Neural progenitor cell (in vitro differentiated cells): ENCODE measurements at regions not wholly inside any gene's neighbourhood (a gene's known extent, or its start where the extent isn't known, plus 50 kb on each side); places are given as distances from the start of the nearest gene placed in this dataset.
A peak's percentile ranks its signal among the peaks of the same experiment; 100 is the strongest.

ENCODE experiments used
- DNase-seq: peaks from one replicate; pipeline ENCODE4 v3.0.0-alpha.2; 2016; ENCODE audit warnings: low spot score
- H2AFZ ChIP-seq: fragments of 200-600 bp; sonication (generic); replicated peaks from 2 replicates; pipeline ENCODE4 v1.6.1; 2016; ENCODE audit warnings: antibody characterized with exemption
- H3F3A ChIP-seq: fragments of 200-600 bp; sonication (generic); 2 replicates; pipeline ENCODE4 v1.6.1; 2016; ENCODE audit warnings: antibody characterized with exemption, low read depth
- H3K27ac ChIP-seq: fragments of 200-600 bp; sonication (generic); 2 replicates; pipeline ENCODE4 v1.5.1; 2016; ENCODE audit warnings: mild to moderate bottlenecking
- H3K27me3 ChIP-seq: fragments of 200-600 bp; sonication (generic); 2 replicates; pipeline ENCODE4 v1.6.1; 2016; ENCODE audit warnings: mild to moderate bottlenecking, moderate library complexity
- H3K36me3 ChIP-seq: fragments of 200-600 bp; sonication (generic); 2 replicates; pipeline ENCODE4 v1.5.1; 2016
- H3K4me1 ChIP-seq: fragments of 200-600 bp; sonication (generic); 2 replicates; pipeline ENCODE4 v1.6.1; 2016; ENCODE audit warnings: mixed run types
- H3K4me2 ChIP-seq: fragments of 200-600 bp; sonication (generic); 2 replicates; pipeline ENCODE4 v1.6.1; 2016
- H3K4me3 ChIP-seq: fragments of 200-600 bp; sonication (generic); 2 replicates; pipeline ENCODE4 v1.5.1; 2016
- H3K79me2 ChIP-seq: fragments of 200-600 bp; sonication (generic); 2 replicates; pipeline ENCODE4 v1.6.1; 2016; ENCODE audit warnings: low read depth
- H3K9ac ChIP-seq: fragments of 200-600 bp; sonication (generic); 2 replicates; pipeline ENCODE4 v1.6.1; 2016
- H3K9me3 ChIP-seq: fragments of 200-600 bp; sonication (generic); 2 replicates; pipeline ENCODE4 v1.5.1; 2016; ENCODE audit warnings: low read depth
- H4K20me1 ChIP-seq: fragments of 200-600 bp; sonication (generic); 2 replicates; pipeline ENCODE4 v1.6.1; 2016; ENCODE audit warnings: low read depth
- H3K27ac Mint-ChIP-seq: 3 replicates; pipeline ENCODE4 v1.8.0; 2021; ENCODE audit warnings: mixed read lengths
- H3K27me3 Mint-ChIP-seq: 2 replicates; pipeline ENCODE4 v1.8.0; 2022; ENCODE audit warnings: low read depth, mild to moderate bottlenecking, inconsistent platforms, moderate library complexity, mixed read lengths; ENCODE audit not compliant: insufficient read depth
- H3K36me3 Mint-ChIP-seq: 3 replicates; pipeline ENCODE4 v1.8.0; 2021; ENCODE audit warnings: mixed read lengths
- H3K4me1 Mint-ChIP-seq: 3 replicates; pipeline ENCODE4 v1.8.0; 2021; ENCODE audit warnings: mixed read lengths
- H3K4me3 Mint-ChIP-seq: 3 replicates; pipeline ENCODE4 v1.8.0; 2021; ENCODE audit warnings: mild to moderate bottlenecking, moderate library complexity, mixed read lengths
- H3K9me3 Mint-ChIP-seq: 3 replicates; pipeline ENCODE4 v1.8.0; 2020; ENCODE audit warnings: mixed read lengths
- EZH2 ChIP-seq: fragments of 200-600 bp; sonication (generic); IDR thresholded peaks from 2 replicates; pipeline ENCODE4 v1.6.1; 2017; ENCODE audit warnings: antibody characterized with exemption, mild to moderate bottlenecking, moderate library complexity
- EZH2phosphoT487 ChIP-seq: fragments of 200-600 bp; sonication (generic); IDR thresholded peaks from 2 replicates; pipeline ENCODE4 v1.6.1; 2017; ENCODE audit warnings: antibody characterized with exemption
- TF ChIP-seq, protein P1 (sequence below): fragments of 200-600 bp; sonication (generic); IDR thresholded peaks from 2 replicates; pipeline ENCODE4 v1.5.1; 2017; ENCODE audit warnings: antibody characterized with exemption, mild to moderate bottlenecking

DNA sequence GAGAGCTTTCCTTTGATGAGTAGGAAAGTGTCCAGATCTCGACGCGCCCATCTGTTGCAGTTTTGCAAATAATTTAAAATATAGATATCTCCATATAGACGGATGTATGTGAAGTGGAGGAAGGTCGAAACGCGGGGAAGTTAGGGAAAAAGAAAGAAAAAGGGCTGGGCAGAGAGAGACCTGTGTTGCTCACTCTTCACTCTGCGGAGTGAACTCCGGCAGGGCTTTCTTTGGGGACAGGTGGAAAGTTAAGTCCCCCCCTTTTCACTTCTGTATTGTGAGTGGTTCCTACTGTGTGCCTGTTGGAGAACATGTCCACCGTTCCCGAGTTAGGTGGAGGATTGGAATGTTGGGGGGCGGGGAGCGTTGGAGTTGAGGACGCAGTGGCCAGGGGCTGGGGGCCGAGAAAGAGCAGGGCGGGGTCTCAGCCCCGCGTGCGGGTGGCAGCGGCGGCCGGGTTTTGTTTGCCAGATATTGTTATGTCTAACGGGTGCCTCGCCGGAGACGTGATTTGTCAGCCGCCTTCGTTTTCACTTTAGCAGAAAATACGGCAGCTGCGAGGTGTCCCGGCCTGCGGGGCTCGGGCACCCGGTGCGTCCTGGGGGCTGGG lies 145.1 kb upstream of the ZNF536 start:
- peaks cover 40% of the 10 kb centered on the region for H3K4me1 ChIP-seq
- H3K36me3 Mint-ChIP-seq, result no peaks in the 10 kb centered on the region
- H3K4me2 ChIP-seq, result peak overlapping the region; percentile 99
- peak overlapping the region; percentile 97 for H2AFZ ChIP-seq
- no peak overlapping the region for H3K9ac ChIP-seq
- TF ChIP-seq, protein P1, sequence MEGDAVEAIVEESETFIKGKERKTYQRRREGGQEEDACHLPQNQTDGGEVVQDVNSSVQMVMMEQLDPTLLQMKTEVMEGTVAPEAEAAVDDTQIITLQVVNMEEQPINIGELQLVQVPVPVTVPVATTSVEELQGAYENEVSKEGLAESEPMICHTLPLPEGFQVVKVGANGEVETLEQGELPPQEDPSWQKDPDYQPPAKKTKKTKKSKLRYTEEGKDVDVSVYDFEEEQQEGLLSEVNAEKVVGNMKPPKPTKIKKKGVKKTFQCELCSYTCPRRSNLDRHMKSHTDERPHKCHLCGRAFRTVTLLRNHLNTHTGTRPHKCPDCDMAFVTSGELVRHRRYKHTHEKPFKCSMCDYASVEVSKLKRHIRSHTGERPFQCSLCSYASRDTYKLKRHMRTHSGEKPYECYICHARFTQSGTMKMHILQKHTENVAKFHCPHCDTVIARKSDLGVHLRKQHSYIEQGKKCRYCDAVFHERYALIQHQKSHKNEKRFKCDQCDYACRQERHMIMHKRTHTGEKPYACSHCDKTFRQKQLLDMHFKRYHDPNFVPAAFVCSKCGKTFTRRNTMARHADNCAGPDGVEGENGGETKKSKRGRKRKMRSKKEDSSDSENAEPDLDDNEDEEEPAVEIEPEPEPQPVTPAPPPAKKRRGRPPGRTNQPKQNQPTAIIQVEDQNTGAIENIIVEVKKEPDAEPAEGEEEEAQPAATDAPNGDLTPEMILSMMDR, result no peak
- peak; percentile 19 for TF ChIP-seq EZH2
- TF ChIP-seq EZH2phosphoT487, result no peak
- no peak overlapping the region for H3K27ac ChIP-seq
- H3K79me2 ChIP-seq, result no peaks in the 10 kb centered on the region
- H3K4me1 Mint-ChIP-seq, result peaks cover 51% of the 10 kb centered on the region
- DNase-seq, result peak; percentile 67
- peak overlapping the region; percentile 95 for H3K4me3 Mint-ChIP-seq
- H3K9me3 ChIP-seq, result no peaks in the 10 kb centered on the region
- no peaks in the 10 kb centered on the region for H3K36me3 ChIP-seq
- peaks cover 23% of the 10 kb centered on the region for H4K20me1 ChIP-seq
- H3K27ac Mint-ChIP-seq, result peak overlapping the region; percentile 75
- peaks cover 32% of the 10 kb centered on the region for H3K27me3 Mint-ChIP-seq
- peaks cover 52% of the 10 kb centered on the region for H3F3A ChIP-seq
- peaks cover 100% of the 10 kb centered on the region for H3K27me3 ChIP-seq
- H3K4me3 ChIP-seq, result peak overlapping the region; percentile 71
- peaks cover 2% of the 10 kb centered on the region for H3K9me3 Mint-ChIP-seq

DNA sequence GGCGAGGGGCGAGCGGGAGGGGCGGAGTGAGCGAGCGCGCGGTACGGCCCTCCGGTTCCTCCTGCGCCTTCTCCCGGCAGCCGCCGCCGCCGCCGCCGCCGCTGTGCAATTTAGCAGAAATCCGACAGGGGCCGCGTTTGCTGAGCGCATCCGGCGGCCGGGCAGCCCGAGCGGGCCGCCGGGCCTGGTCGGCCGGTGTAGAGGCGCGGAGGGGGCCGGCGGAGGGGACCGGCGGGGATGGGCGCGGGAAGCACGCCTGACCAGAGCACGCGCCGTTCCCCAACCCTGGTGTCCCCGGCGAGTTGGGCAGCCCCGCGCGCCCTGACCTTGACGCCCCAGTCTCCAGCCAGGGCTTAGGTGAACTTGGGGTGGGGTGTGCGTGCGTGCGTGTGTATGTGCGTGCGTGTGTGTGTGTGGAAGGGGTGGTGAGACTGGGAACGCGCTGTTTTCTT lies 144.5 kb upstream of the ZNF536 start:
- Histone ChIP-seq H3K4me3 (peak overlapping the region; percentile 71), H2AFZ (peak overlapping the region; percentile 97), H3K4me2 (peak overlapping the region; percentile 99), H3K4me1 (peaks cover 40% of the 10 kb centered on the region), H3K79me2 (no peaks in the 10 kb centered on the region), H3K9me3 (no peaks in the 10 kb centered on the region), H4K20me1 (peaks cover 23% of the 10 kb centered on the region), H3K27me3 (peaks cover 100% of the 10 kb centered on the region), H3K9ac (no peak overlapping the region), H3K27ac (no peak overlapping the region), H3F3A (peaks cover 52% of the 10 kb centered on the region), H3K36me3 (no peaks in the 10 kb centered on the region)
- peaks cover 33% of the 10 kb centered on the region for H3K27me3 Mint-ChIP-seq
- H3K4me1 Mint-ChIP-seq, result peaks cover 56% of the 10 kb centered on the region
- H3K27ac Mint-ChIP-seq, result no peak overlapping the region
- DNase-seq, result peak; percentile 94
- TF ChIP-seq, protein P1, result peak; percentile 64
- TF ChIP-seq EZH2 (no peak), EZH2phosphoT487 (peak; percentile 2)
- H3K4me3 Mint-ChIP-seq, result peak overlapping the region; percentile 95
- H3K36me3 Mint-ChIP-seq, result no peaks in the 10 kb centered on the region
- H3K9me3 Mint-ChIP-seq, result peaks cover 2% of the 10 kb centered on the region

DNA sequence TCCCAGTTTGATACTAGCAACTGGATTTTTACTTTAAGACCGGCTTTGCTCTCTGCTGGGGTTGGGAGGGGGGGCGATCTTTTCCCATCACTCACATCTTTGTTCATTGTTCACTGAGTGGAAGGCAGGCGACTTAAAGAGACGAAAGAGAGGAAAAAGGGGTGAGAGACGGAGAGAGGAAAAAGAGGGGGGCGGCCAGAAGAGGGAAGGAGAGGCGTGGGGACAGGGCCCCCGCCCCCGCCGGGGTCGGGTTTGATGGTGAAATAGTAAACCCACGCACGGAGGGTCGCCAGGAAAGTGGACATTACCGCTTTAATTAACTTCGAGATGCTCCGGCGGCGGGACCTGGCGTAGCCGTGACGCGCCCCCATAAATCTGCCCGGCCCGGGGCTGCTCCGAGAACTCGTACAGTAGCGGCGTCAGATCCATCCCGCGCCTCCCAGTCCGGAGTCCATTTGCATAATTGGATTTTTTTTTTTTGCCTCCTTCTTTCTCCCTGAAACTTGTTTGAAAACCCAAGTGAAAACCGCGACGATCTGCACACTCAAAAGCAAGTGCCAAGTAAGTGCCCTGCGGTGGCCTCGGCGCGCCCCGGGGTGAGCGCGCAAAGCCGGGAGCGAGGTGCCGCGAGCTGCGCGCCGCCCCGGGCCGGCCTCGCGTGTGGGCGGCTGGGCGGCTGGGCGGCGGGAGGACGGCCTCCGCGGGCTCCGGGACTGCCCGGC lies 143.9 kb upstream of the ZNF536 start:
- Histone ChIP-seq H3K4me2 (peak overlapping the region; percentile 99), H3K27ac (no peak overlapping the region), H3K4me1 (peaks cover 34% of the 10 kb centered on the region), H3K36me3 (no peaks in the 10 kb centered on the region), H4K20me1 (peaks cover 23% of the 10 kb centered on the region), H3K4me3 (peak overlapping the region; percentile 71), H3F3A (peaks cover 47% of the 10 kb centered on the region), H2AFZ (peak overlapping the region; percentile 55), H3K79me2 (no peaks in the 10 kb centered on the region), H3K9ac (no peak overlapping the region), H3K9me3 (no peaks in the 10 kb centered on the region), H3K27me3 (peaks cover 98% of the 10 kb centered on the region)
- no peak for TF ChIP-seq EZH2
- TF ChIP-seq, protein P1, result no peak
- TF ChIP-seq EZH2phosphoT487, result no peak
- H3K9me3 Mint-ChIP-seq, result peaks cover under 1% of the 10 kb centered on the region
- H3K36me3 Mint-ChIP-seq, result no peaks in the 10 kb centered on the region
- peak overlapping the region; percentile 95 for H3K4me3 Mint-ChIP-seq
- H3K27me3 Mint-ChIP-seq, result peaks cover 29% of the 10 kb centered on the region
- H3K4me1 Mint-ChIP-seq, result peaks cover 57% of the 10 kb centered on the region
- peak; percentile 58 for DNase-seq
- no peak overlapping the region for H3K27ac Mint-ChIP-seq
